Osteoblast (primary cell): ENCODE measurements at regions not wholly inside any gene's neighbourhood (a gene's known extent, or its start where the extent isn't known, plus 50 kb on each side); places are given as distances from the start of the nearest gene placed in this dataset.

ENCODE experiments used
- DNase-seq: peaks from one replicate; pipeline ENCODE4 v3.0.0; 2011; ENCODE audit warnings: low spot score, mixed read lengths; ENCODE audit not compliant: insufficient read length; ENCODE audit errors: missing footprints
- H2AFZ ChIP-seq: 2 replicates; pipeline ENCODE4 v1.6.0; 2011; ENCODE audit warnings: mild to moderate bottlenecking, low read length
- H3K27ac ChIP-seq: 2 replicates; pipeline ENCODE4 v1.5.1; 2011; ENCODE audit warnings: mild to moderate bottlenecking, low read depth, low read length, moderate library complexity
- H3K27me3 ChIP-seq: 2 replicates; pipeline ENCODE4 v1.6.0; 2012; ENCODE audit warnings: mild to moderate bottlenecking, control low read depth, inconsistent platforms, low read length, moderate library complexity; ENCODE audit not compliant: insufficient read depth
- H3K36me3 ChIP-seq: 2 replicates; pipeline ENCODE4 v1.5.1; 2011; ENCODE audit warnings: mild to moderate bottlenecking, low read length, control low read depth, moderate library complexity; ENCODE audit not compliant: insufficient read depth
- H3K4me1 ChIP-seq: 2 replicates; pipeline ENCODE4 v1.5.1; 2011; ENCODE audit warnings: mild to moderate bottlenecking, low read length, control low read depth, moderate library complexity; ENCODE audit not compliant: insufficient read depth
- H3K4me2 ChIP-seq: 2 replicates; pipeline ENCODE4 v1.6.0; 2011; ENCODE audit warnings: mild to moderate bottlenecking, low read length; ENCODE audit not compliant: insufficient read depth
- H3K4me3 ChIP-seq: fragments of 200-600 bp; sonication (generic); 3 replicates; pipeline ENCODE4 v1.5.1; 2012; ENCODE audit warnings: mild to moderate bottlenecking, low read length, inconsistent platforms; ENCODE audit not compliant: insufficient read depth
- H3K79me2 ChIP-seq: 2 replicates; pipeline ENCODE4 v1.6.0; 2012; ENCODE audit warnings: mild to moderate bottlenecking, low read length, control low read depth, inconsistent platforms; ENCODE audit not compliant: insufficient read depth
- H3K9me3 ChIP-seq: 2 replicates; pipeline ENCODE4 v1.5.1; 2011; ENCODE audit warnings: low read depth, low read length, control low read depth
- H4K20me1 ChIP-seq: 2 replicates; pipeline ENCODE4 v1.6.0; 2012; ENCODE audit warnings: mild to moderate bottlenecking, low read length, control low read depth; ENCODE audit not compliant: insufficient read depth
- CTCF ChIP-seq: IDR thresholded peaks from 2 replicates; pipeline ENCODE4 v1.5.1; 2011; ENCODE audit warnings: mild to moderate bottlenecking, low read depth, low read length, moderate library complexity; ENCODE audit errors: extremely low read depth

GRCh38 chr12:68532887-68533248 is 77.8 kb upstream of the RAP1B start:
- Histone ChIP-seq H4K20me1 (no peaks in the 10 kb centered on the region), H3K4me3 (no peak overlapping the region), H3K27me3 (no peaks in the 10 kb centered on the region), H3K79me2 (no peaks in the 10 kb centered on the region), H3K9me3 (no peaks in the 10 kb centered on the region), H3K36me3 (no peaks in the 10 kb centered on the region), H3K4me2 (no peak overlapping the region), H2AFZ (peak overlapping the region; percentile 17), H3K4me1 (peaks cover 30% of the 10 kb centered on the region), H3K27ac (no peak overlapping the region)
- no peak for TF ChIP-seq CTCF
- no peak for DNase-seq

- Histone ChIP-seq H3K27ac (no peak overlapping the region), H3K36me3 (no peaks in the 10 kb centered on the region), H3K9me3 (no peaks in the 10 kb centered on the region), H3K27me3 (no peaks in the 10 kb centered on the region), H2AFZ (no peak overlapping the region), H3K79me2 (no peaks in the 10 kb centered on the region), H4K20me1 (no peaks in the 10 kb centered on the region), H3K4me2 (no peak overlapping the region), H3K4me1 (peaks cover 31% of the 10 kb centered on the region), H3K4me3 (no peak overlapping the region)
- no peak for TF ChIP-seq CTCF
- DNase-seq, result no peak
These were observed 76.6 kb upstream of the RAP1B start for GRCh38 chr12:68534108-68534507.

GRCh38 chr12:68536885-68537485 is 73.7 kb upstream of the RAP1B start:
- TF ChIP-seq CTCF, result no peak
- peaks cover 19% of the 10 kb centered on the region for H3K4me1 ChIP-seq
- no peaks in the 10 kb centered on the region for H3K36me3 ChIP-seq
- H3K9me3 ChIP-seq, result no peaks in the 10 kb centered on the region
- H3K27ac ChIP-seq, result no peak overlapping the region
- H3K4me2 ChIP-seq, result no peak overlapping the region
- H2AFZ ChIP-seq, result no peak overlapping the region
- H3K79me2 ChIP-seq, result no peaks in the 10 kb centered on the region
- no peaks in the 10 kb centered on the region for H3K27me3 ChIP-seq
- no peak for DNase-seq
- no peak overlapping the region for H3K4me3 ChIP-seq
- no peaks in the 10 kb centered on the region for H4K20me1 ChIP-seq

- DNase-seq, result no peak
- Histone ChIP-seq H3K36me3 (no peaks in the 10 kb centered on the region), H3K4me3 (no peak overlapping the region), H3K4me2 (no peak overlapping the region), H3K4me1 (peaks cover 16% of the 10 kb centered on the region), H3K9me3 (no peaks in the 10 kb centered on the region), H4K20me1 (no peaks in the 10 kb centered on the region), H2AFZ (no peak overlapping the region), H3K27me3 (no peaks in the 10 kb centered on the region), H3K79me2 (no peaks in the 10 kb centered on the region), H3K27ac (no peak overlapping the region)
- no peak for TF ChIP-seq CTCF
These were observed 73.1 kb upstream of the RAP1B start for GRCh38 chr12:68537571-68537970.
